ENCODE measurements at regions not wholly inside any gene's neighbourhood (a gene's known extent, or its start where the extent isn't known, plus 50 kb on each side); places are given as distances from the start of the nearest gene placed in this dataset.

- TF ChIP-seq POLR2A (IDR thresholded peaks at IDR 0.05; ENCODE audit: low read depth, low read length) (no peak), POLR2AphosphoS5 (IDR thresholded peaks at IDR 0.05; ENCODE audit: low read depth, low read length) (no peak)
These were observed 851.4 kb upstream of the AGA start for GRCh38 chr4:178293601-178294000.
